HepG2 (cell line): ENCODE measurements at regions not wholly inside any gene's neighbourhood (a gene's known extent, or its start where the extent isn't known, plus 50 kb on each side); places are given as distances from the start of the nearest gene placed in this dataset.

Experiments used
- DPF2 ChIP-seq: sonication (generic); formaldehyde crosslinking; IDR thresholded peaks from 2 replicates; pipeline ENCODE4 v1.4.0; 2020; ENCODE audit warnings: mild to moderate bottlenecking, low read depth, missing genetic modification reagents, borderline replicate concordance
- HHEX ChIP-seq: IDR thresholded peaks from 2 replicates; pipeline ENCODE4 v1.6.1; 2016; ENCODE audit warnings: control low read depth
- KDM3A ChIP-seq: IDR thresholded peaks from 2 replicates; pipeline ENCODE4 v1.6.1; 2018; ENCODE audit warnings: low read depth, missing compliant biosample characterization
- MATR3 ChIP-seq: sonication (generic); formaldehyde crosslinking; IDR thresholded peaks from 2 replicates; pipeline ENCODE4 v1.4.0; 2020; ENCODE audit warnings: missing genetic modification reagents
- MTF1 ChIP-seq: sonication (generic); formaldehyde crosslinking; IDR thresholded peaks from 2 replicates; pipeline ENCODE4 v1.5.0; 2020; ENCODE audit warnings: missing genetic modification reagents
- NFAT5 ChIP-seq: sonication (generic); formaldehyde crosslinking; IDR thresholded peaks from 2 replicates; pipeline ENCODE4 v1.4.0; 2020; ENCODE audit warnings: missing genetic modification reagents
- NONO ChIP-seq, 2 experiments: fragments of 450-650 bp in 1 of 2; sonication (generic) in 1 of 2; formaldehyde crosslinking in 1 of 2; IDR thresholded peaks in 1 of 2; conservative IDR thresholded peaks in 1 of 2; 2 replicates each; pipeline versions ENCODE4 v1.6.1 to v1.8.0; 2017 to 2022; ENCODE audit warnings: mild to moderate bottlenecking in 1 of 2, missing genetic modification reagents in 1 of 2, moderate library complexity in 1 of 2
- PHF21A ChIP-seq: sonication (generic); formaldehyde crosslinking; IDR thresholded peaks from 2 replicates; pipeline ENCODE4 v1.5.0; 2020; ENCODE audit warnings: mild to moderate bottlenecking, missing genetic modification reagents
- ZNF205 ChIP-seq: IDR thresholded peaks from 2 replicates; pipeline ENCODE4 v1.6.1; 2018; ENCODE audit warnings: missing biosample characterization, missing genetic modification reagents
- ZNF232 ChIP-seq: sonication (generic); formaldehyde crosslinking; IDR thresholded peaks from 2 replicates; pipeline ENCODE4 v1.4.0; 2020; ENCODE audit warnings: missing genetic modification reagents, borderline replicate concordance
- ZNF496 ChIP-seq: sonication (generic); formaldehyde crosslinking; IDR thresholded peaks from 2 replicates; pipeline ENCODE4 v1.8.1; 2023; ENCODE audit warnings: mild to moderate bottlenecking, moderate library complexity, missing genetic modification reagents; ENCODE audit not compliant: insufficient replicate concordance
- ZNF780A ChIP-seq: sonication (generic); formaldehyde crosslinking; IDR thresholded peaks from 2 replicates; pipeline ENCODE4 v1.8.0; 2022; ENCODE audit warnings: mild to moderate bottlenecking, missing genetic modification reagents, moderate library complexity
- ZNF83 ChIP-seq: sonication (generic); formaldehyde crosslinking; IDR thresholded peaks from 2 replicates; pipeline ENCODE4 v1.4.0; 2020; ENCODE audit warnings: missing genetic modification reagents, mild to moderate bottlenecking, borderline replicate concordance
- TF ChIP-seq, protein P1 (sequence below): sonication (generic); formaldehyde crosslinking; IDR thresholded peaks from 2 replicates; pipeline ENCODE4 v1.4.0; 2020; ENCODE audit warnings: missing genetic modification reagents, mild to moderate bottlenecking, borderline replicate concordance
- TF ChIP-seq, protein P2 (sequence below): sonication (generic); formaldehyde crosslinking; IDR thresholded peaks from 2 replicates; pipeline ENCODE4 v1.4.0; 2020; ENCODE audit warnings: missing genetic modification reagents; ENCODE audit errors: not compliant biosample characterization
- TF ChIP-seq, protein P3 (sequence below): sonication (generic); formaldehyde crosslinking; IDR thresholded peaks from 2 replicates; pipeline ENCODE4 v1.8.0; 2022; ENCODE audit warnings: mild to moderate bottlenecking, missing genetic modification reagents, borderline replicate concordance
- TF ChIP-seq, protein P4 (sequence below): sonication (generic); formaldehyde crosslinking; IDR thresholded peaks from 2 replicates; pipeline ENCODE4 v1.5.0; 2020; ENCODE audit warnings: missing genetic modification reagents

DNA sequence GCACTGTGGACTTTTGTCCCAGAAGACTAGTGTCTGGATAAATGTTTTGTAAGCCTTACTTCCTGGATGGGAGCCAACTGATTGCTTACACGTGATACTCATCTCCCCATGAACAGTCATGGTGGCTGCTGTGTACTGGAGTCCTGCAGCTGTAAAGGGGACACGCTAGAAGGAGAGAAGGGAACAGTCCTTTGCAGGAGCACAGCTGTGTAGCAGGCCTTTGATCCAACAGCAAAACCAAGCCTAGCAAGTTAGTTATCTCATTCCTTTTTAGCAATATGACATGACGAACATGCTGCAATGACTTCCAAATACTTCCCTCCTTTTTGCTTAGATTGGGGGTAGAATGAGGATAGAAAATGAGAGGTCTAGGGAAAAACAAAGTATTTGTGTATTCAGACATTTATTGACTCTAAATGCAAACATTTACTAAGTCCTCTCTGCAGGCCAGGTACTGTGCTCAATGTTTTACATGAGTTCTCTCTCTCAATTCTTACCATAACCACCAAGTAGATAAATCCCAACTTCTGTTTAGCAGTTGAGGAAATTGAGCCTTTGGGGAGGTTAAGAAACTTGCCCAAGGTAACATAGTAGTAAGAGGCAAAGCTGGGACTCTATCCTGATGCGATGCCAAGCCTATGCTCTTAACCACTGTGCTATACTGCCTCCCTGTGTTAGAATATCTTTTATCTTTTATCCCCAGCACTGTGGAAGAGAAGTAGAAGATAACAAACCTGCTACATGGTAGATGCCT, 55.4 kb upstream of the CD28 start (continued):
- no peak for TF ChIP-seq NONO (IDR thresholded peaks at IDR 0.05)
- no peak; the same call in 1 of the 2 replicates for TF ChIP-seq NONO (CRISPR knock-in tag; conservative IDR thresholded peaks at IDR 0.05)
- TF ChIP-seq DPF2 (CRISPR knock-in tag) = peak; percentile 58; the same call in 1 of the 2 replicates
- TF ChIP-seq MATR3 (CRISPR knock-in tag) = no peak
- no peak for TF ChIP-seq ZNF205
- TF ChIP-seq, protein P1, sequence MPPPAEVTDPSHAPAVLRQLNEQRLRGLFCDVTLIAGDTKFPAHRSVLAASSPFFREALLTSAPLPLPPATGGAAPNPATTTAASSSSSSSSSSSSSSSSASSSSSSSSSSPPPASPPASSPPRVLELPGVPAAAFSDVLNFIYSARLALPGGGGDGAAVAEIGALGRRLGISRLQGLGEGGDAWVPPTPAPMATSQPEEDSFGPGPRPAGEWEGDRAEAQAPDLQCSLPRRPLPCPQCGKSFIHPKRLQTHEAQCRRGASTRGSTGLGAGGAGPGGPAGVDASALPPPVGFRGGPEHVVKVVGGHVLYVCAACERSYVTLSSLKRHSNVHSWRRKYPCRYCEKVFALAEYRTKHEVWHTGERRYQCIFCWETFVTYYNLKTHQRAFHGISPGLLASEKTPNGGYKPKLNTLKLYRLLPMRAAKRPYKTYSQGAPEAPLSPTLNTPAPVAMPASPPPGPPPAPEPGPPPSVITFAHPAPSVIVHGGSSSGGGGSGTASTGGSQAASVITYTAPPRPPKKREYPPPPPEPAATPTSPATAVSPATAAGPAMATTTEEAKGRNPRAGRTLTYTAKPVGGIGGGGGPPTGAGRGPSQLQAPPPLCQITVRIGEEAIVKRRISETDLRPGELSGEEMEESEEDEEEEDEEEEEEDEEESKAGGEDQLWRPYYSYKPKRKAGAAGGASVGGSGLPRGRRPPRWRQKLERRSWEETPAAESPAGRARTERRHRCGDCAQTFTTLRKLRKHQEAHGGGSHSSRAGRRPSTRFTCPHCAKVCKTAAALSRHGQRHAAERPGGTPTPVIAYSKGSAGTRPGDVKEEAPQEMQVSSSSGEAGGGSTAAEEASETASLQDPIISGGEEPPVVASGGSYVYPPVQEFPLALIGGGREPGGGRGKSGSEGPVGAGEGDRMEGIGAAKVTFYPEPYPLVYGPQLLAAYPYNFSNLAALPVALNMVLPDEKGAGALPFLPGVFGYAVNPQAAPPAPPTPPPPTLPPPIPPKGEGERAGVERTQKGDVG (CRISPR knock-in tag) = no peak
- TF ChIP-seq ZNF496 = no peak
- peak; percentile 42; the same call in 1 of the 2 replicates for TF ChIP-seq HHEX
- TF ChIP-seq, protein P2, sequence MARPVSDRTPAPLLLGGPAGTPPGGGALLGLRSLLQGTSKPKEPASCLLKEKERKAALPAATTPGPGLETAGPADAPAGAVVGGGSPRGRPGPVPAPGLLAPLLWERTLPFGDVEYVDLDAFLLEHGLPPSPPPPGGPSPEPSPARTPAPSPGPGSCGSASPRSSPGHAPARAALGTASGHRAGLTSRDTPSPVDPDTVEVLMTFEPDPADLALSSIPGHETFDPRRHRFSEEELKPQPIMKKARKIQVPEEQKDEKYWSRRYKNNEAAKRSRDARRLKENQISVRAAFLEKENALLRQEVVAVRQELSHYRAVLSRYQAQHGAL = no peak
- TF ChIP-seq, protein P3, sequence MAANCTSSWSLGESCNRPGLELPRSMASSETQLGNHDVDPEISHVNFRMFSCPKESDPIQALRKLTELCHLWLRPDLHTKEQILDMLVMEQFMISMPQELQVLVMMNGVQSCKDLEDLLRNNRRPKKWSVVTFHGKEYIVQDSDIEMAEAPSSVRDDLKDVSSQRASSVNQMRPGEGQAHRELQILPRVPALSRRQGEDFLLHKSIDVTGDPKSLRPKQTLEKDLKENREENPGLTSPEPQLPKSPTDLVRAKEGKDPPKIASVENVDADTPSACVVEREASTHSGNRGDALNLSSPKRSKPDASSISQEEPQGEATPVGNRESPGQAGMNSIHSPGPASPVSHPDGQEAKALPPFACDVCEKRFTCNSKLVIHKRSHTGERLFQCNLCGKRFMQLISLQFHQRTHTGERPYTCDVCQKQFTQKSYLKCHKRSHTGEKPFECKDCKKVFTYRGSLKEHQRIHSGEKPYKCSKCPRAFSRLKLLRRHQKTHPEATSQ = no peak
- peak; percentile 61; the same call in 1 of the 2 replicates for TF ChIP-seq PHF21A (CRISPR knock-in tag)
- no peak for TF ChIP-seq NFAT5
- TF ChIP-seq ZNF83 (CRISPR knock-in tag) = no peak
- 0 out of 2 replicates have a peak, but pooled peaks have one; percentile 30 for TF ChIP-seq KDM3A (CRISPR knock-in tag)
- TF ChIP-seq ZNF780A (CRISPR knock-in tag) = peak; percentile 72; the same call in 1 of the 2 replicates
- no peak for TF ChIP-seq MTF1 (CRISPR knock-in tag)
- TF ChIP-seq, protein P4, sequence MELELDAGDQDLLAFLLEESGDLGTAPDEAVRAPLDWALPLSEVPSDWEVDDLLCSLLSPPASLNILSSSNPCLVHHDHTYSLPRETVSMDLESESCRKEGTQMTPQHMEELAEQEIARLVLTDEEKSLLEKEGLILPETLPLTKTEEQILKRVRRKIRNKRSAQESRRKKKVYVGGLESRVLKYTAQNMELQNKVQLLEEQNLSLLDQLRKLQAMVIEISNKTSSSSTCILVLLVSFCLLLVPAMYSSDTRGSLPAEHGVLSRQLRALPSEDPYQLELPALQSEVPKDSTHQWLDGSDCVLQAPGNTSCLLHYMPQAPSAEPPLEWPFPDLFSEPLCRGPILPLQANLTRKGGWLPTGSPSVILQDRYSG (CRISPR knock-in tag) = no peak
- no peak for TF ChIP-seq ZNF232 (CRISPR knock-in tag)
